ENCODE measurements at regions not wholly inside any gene's neighbourhood (a gene's known extent, or its start where the extent isn't known, plus 50 kb on each side); places are given as distances from the start of the nearest gene placed in this dataset.

GRCh38 chr22:44645083-44645482, 56.9 kb upstream of the PRR5 start:
- no peak for TF ChIP-seq CTCF (IDR thresholded peaks at IDR 0.05 in 2 of 3, conservative IDR thresholded peaks at IDR 0.05 in 1 of 3; ENCODE audit: insufficient read depth in 2 of 3, low read depth in 1 of 3, low read length in 3 of 3)
- TF ChIP-seq RBFOX2 (IDR thresholded peaks at IDR 0.05; ENCODE audit: low read depth, low read length), result no peak
- TF ChIP-seq XRCC5 (IDR thresholded peaks at IDR 0.05; ENCODE audit: low read depth, low read length), result no peak
- TF ChIP-seq USF1 (CRISPR knock-in tag; IDR thresholded peaks at IDR 0.05), result no peak
- no peak for TF ChIP-seq ZNF766 (CRISPR knock-in tag; conservative IDR thresholded peaks at IDR 0.05)
- no peak for TF ChIP-seq CTCFL (IDR thresholded peaks at IDR 0.05; ENCODE audit: borderline replicate concordance, insufficient read depth, low read depth, low read length, poor library complexity, severe bottlenecking)

All from K562 (cell line).